ENCODE measurements at regions not wholly inside any gene's neighbourhood (a gene's known extent, or its start where the extent isn't known, plus 50 kb on each side); places are given as distances from the start of the nearest gene placed in this dataset.

DNA sequence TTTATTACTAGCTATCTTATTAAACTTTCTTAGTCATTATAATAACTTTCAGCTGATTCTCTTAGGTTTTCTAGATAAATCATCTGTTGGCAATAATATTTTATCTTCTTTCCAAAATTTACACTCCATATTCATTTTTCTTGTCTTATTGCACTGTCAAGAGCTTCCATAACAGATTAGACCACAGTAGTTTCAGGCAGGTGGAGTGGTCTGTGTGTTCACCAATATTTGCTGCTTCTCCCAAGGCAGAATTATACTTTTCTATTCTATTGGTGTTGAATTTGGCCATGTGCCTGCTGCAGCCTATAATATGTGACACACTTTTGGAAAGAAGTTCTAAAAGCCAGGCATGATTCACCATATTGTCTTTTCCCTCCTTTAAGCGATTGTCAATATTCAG lies 422.8 kb downstream of the GATA3 start:
- no peaks in the 10 kb centered on the region for H3K79me2 ChIP-seq (ENCODE audit: low read length)
- H3K9me3 ChIP-seq (ENCODE audit: low read length) = no peaks in the 10 kb centered on the region
- H4K20me1 ChIP-seq (ENCODE audit: insufficient read depth, low read depth, low read length) = no peaks in the 10 kb centered on the region
- no peak overlapping the region for H3K4me3 ChIP-seq (ENCODE audit: low read length)
- H3K4me2 ChIP-seq (ENCODE audit: low read depth, low read length, poor library complexity, severe bottlenecking) = no peak overlapping the region
- H3K27ac ChIP-seq (ENCODE audit: low read length) = no peak overlapping the region
- H2AFZ ChIP-seq (ENCODE audit: low read length) = no peak overlapping the region
- no peaks in the 10 kb centered on the region for H3K27me3 ChIP-seq (ENCODE audit: low read length)
- no peak overlapping the region for H3K9ac ChIP-seq (ENCODE audit: low read length)
- peaks cover 17% of the 10 kb centered on the region for H3K4me1 ChIP-seq (ENCODE audit: low read length)
- H3K36me3 ChIP-seq (ENCODE audit: insufficient read depth, low read length) = no peaks in the 10 kb centered on the region
- DNase-seq = no peak
- H3K9me2 ChIP-seq (replicated peaks; ENCODE audit: insufficient read depth, low read length) = no peaks in the 10 kb centered on the region

DNA sequence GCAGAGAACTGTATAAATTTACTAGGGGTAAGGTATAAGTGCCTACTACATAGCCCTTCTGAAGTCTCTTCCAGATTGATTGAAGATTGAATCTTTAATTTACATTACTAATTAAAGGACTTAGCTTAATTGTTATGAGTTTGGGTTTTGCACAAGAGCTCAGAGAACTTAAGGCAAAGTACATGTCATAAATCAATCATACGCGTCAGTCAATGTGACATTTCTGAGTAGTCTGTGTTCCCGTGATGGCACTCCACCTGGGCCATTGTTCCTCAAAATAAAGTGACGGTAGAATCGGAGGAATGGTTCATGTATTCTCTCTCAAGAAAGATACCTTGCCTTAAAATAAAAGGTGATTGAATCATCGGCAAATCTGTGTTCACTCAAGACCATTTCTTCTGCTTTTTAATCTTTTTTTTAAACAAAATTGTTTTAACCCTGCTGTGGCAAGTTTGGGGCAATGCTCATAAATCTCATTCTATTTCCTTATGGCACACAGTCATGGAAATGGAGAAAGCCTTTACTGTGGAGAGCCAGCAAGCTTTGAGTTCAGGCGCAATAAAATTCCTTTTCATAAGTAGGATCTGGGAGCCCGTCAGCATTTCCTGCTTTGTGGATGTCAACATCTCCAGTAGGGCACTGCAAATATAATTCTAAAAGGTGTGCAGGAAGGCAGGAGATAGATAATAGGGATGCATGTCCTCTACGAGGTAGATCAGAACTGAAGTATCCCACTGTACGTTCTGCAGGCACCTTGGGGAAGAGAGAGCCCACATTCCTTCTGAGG lies 427.4 kb downstream of the GATA3 start:
- Histone ChIP-seq H3K4me1 (ENCODE audit: low read length) (peaks cover 18% of the 10 kb centered on the region), H3K36me3 (ENCODE audit: insufficient read depth, low read length) (no peaks in the 10 kb centered on the region), H3K9ac (ENCODE audit: low read length) (no peak overlapping the region), H3K27ac (ENCODE audit: low read length) (no peak overlapping the region), H3K9me2 (replicated peaks; ENCODE audit: insufficient read depth, low read length) (no peaks in the 10 kb centered on the region), H3K4me3 (ENCODE audit: low read length) (no peak overlapping the region), H3K4me2 (ENCODE audit: low read depth, low read length, poor library complexity, severe bottlenecking) (peak overlapping the region; percentile 14), H4K20me1 (ENCODE audit: insufficient read depth, low read depth, low read length) (no peaks in the 10 kb centered on the region), H2AFZ (ENCODE audit: low read length) (no peak overlapping the region), H3K79me2 (ENCODE audit: low read length) (no peaks in the 10 kb centered on the region), H3K27me3 (ENCODE audit: low read length) (no peaks in the 10 kb centered on the region), H3K9me3 (ENCODE audit: low read length) (no peaks in the 10 kb centered on the region)
- peak; percentile 68 for DNase-seq

DNA sequence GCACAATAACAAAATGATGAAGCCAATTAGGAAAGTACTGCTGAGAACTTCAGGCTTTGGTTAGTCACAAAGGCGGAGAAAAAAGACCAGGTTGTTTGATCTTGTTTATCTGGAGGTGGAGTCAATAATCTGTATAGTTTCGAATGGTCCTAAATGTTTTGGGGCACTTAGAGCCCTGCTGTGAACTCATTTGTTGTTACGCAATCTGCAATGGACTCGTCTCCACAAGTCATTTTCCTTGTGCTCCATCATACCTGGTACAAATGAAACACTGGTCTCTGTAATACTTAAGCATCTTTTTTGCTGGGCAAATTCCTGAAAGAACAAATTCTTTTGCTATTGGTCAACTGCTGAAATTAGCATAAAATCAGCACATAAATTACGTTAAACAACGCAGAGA lies 430.5 kb downstream of the GATA3 start:
- Histone ChIP-seq H3K9me2 (replicated peaks; ENCODE audit: insufficient read depth, low read length) (no peaks in the 10 kb centered on the region), H3K27me3 (ENCODE audit: low read length) (no peaks in the 10 kb centered on the region), H3K4me3 (ENCODE audit: low read length) (no peak overlapping the region), H2AFZ (ENCODE audit: low read length) (no peak overlapping the region), H3K36me3 (ENCODE audit: insufficient read depth, low read length) (no peaks in the 10 kb centered on the region), H4K20me1 (ENCODE audit: insufficient read depth, low read depth, low read length) (no peaks in the 10 kb centered on the region), H3K4me2 (ENCODE audit: low read depth, low read length, poor library complexity, severe bottlenecking) (no peak overlapping the region), H3K4me1 (ENCODE audit: low read length) (peaks cover 12% of the 10 kb centered on the region), H3K27ac (ENCODE audit: low read length) (no peak overlapping the region), H3K79me2 (ENCODE audit: low read length) (no peaks in the 10 kb centered on the region), H3K9ac (ENCODE audit: low read length) (no peak overlapping the region), H3K9me3 (ENCODE audit: low read length) (no peaks in the 10 kb centered on the region)
- DNase-seq = no peak

DNA sequence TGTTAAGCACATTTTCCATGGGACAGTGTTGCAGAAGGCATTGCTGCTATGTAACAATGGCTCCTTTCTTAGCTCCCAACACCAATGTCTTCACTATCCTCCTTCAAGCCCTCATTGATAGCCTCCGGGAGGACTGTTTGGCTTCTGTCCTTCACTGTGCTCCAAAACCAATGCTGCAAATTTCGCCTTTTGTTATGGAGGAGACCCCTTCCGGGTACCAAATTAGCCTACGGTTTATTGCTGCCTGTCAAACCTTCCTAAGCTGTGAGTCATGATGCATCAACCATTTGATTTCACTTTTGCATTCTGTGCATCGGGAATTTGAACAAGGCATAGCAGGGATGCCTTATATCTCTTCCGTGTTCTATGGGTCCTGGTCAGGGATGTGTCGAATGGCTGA lies 432.9 kb downstream of the GATA3 start:
- Histone ChIP-seq H3K4me2 (ENCODE audit: low read depth, low read length, poor library complexity, severe bottlenecking) (no peak overlapping the region), H2AFZ (ENCODE audit: low read length) (no peak overlapping the region), H3K79me2 (ENCODE audit: low read length) (no peaks in the 10 kb centered on the region), H3K36me3 (ENCODE audit: insufficient read depth, low read length) (no peaks in the 10 kb centered on the region), H3K27me3 (ENCODE audit: low read length) (no peaks in the 10 kb centered on the region), H4K20me1 (ENCODE audit: insufficient read depth, low read depth, low read length) (no peaks in the 10 kb centered on the region), H3K4me1 (ENCODE audit: low read length) (no peaks in the 10 kb centered on the region; the same call in 1 of the 2 replicates), H3K9ac (ENCODE audit: low read length) (no peak overlapping the region), H3K9me3 (ENCODE audit: low read length) (no peaks in the 10 kb centered on the region), H3K9me2 (replicated peaks; ENCODE audit: insufficient read depth, low read length) (no peaks in the 10 kb centered on the region), H3K27ac (ENCODE audit: low read length) (no peak overlapping the region), H3K4me3 (ENCODE audit: low read length) (no peak overlapping the region)
- no peak for DNase-seq

DNA sequence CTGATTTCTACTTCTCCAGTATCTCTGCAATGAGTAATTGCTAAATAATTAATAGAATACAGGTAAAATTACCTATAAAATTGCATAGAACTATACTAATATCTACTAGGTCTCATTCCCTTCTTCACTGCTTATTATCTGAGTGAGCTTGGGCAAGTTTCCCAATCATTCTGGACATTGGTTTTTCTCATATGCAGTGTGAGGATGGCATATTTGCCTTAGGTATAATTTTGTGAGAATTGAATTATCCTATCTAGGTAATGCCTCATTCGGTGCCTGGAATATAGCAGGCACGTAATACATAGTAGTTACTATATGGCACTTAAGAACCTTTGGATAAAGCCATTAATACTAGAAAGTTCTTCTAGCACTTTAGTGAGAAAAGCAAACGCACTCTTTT lies 434.7 kb downstream of the GATA3 start:
- Histone ChIP-seq H2AFZ (ENCODE audit: low read length) (no peak overlapping the region), H3K9ac (ENCODE audit: low read length) (no peak overlapping the region), H3K27me3 (ENCODE audit: low read length) (no peaks in the 10 kb centered on the region), H3K4me2 (ENCODE audit: low read depth, low read length, poor library complexity, severe bottlenecking) (no peak overlapping the region), H3K4me3 (ENCODE audit: low read length) (no peak overlapping the region), H3K27ac (ENCODE audit: low read length) (no peak overlapping the region), H3K9me2 (replicated peaks; ENCODE audit: insufficient read depth, low read length) (no peaks in the 10 kb centered on the region), H3K9me3 (ENCODE audit: low read length) (no peaks in the 10 kb centered on the region), H4K20me1 (ENCODE audit: insufficient read depth, low read depth, low read length) (no peaks in the 10 kb centered on the region), H3K4me1 (ENCODE audit: low read length) (no peaks in the 10 kb centered on the region), H3K79me2 (ENCODE audit: low read length) (no peaks in the 10 kb centered on the region), H3K36me3 (ENCODE audit: insufficient read depth, low read length) (no peaks in the 10 kb centered on the region)
- no peak for DNase-seq

DNA sequence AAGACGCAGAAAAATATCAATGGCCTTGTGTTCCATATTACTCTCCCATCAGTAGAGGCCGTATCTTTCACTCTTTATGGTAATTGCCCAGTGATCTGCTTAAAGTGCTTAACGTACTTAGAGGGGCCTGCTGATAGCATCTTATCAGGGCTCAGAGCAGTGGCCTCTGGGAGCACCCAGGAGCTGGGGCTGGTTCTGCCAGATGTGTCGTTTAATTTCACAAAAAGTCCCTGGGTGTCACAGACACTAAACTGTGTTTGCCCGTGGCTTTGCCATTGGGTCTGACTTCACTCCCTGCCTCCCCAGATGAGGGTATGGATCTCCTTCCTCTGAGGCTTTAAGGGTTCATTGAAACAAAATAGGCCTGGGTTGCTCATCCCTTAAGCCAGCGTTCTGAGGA lies 435.3 kb downstream of the GATA3 start:
- H3K4me1 ChIP-seq (ENCODE audit: low read length) = no peaks in the 10 kb centered on the region
- H3K27me3 ChIP-seq (ENCODE audit: low read length) = no peaks in the 10 kb centered on the region
- no peak overlapping the region for H3K9ac ChIP-seq (ENCODE audit: low read length)
- no peaks in the 10 kb centered on the region for H3K36me3 ChIP-seq (ENCODE audit: insufficient read depth, low read length)
- H3K4me3 ChIP-seq (ENCODE audit: low read length) = no peak overlapping the region
- H2AFZ ChIP-seq (ENCODE audit: low read length) = no peak overlapping the region
- H3K4me2 ChIP-seq (ENCODE audit: low read depth, low read length, poor library complexity, severe bottlenecking) = no peak overlapping the region
- H3K9me2 ChIP-seq (replicated peaks; ENCODE audit: insufficient read depth, low read length) = no peaks in the 10 kb centered on the region
- H3K27ac ChIP-seq (ENCODE audit: low read length) = no peak overlapping the region
- no peaks in the 10 kb centered on the region for H4K20me1 ChIP-seq (ENCODE audit: insufficient read depth, low read depth, low read length)
- no peaks in the 10 kb centered on the region for H3K9me3 ChIP-seq (ENCODE audit: low read length)
- no peak for DNase-seq
- no peaks in the 10 kb centered on the region for H3K79me2 ChIP-seq (ENCODE audit: low read length)

DNA sequence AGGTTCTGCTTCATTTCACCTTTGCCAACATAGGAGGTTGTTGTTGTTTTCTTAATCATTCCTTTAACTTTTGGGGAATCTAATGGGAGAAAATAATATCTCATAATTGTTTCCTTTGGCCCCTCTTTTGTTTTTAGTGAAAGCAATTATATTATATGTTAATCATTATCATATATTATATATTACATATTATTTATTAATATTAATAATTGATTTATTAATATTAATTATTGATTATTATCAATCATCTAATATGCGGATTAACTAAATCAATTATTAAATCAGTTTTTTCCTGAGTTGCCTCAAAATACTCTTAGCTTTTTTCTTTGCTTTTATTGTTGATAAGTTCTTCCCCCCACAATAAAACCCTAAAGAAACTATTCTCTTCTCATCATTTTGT lies 443.8 kb downstream of the GATA3 start:
- H3K9me3 ChIP-seq (ENCODE audit: low read length) = no peaks in the 10 kb centered on the region
- H2AFZ ChIP-seq (ENCODE audit: low read length) = no peak overlapping the region
- H3K9me2 ChIP-seq (replicated peaks; ENCODE audit: insufficient read depth, low read length) = no peaks in the 10 kb centered on the region
- H3K27me3 ChIP-seq (ENCODE audit: low read length) = no peaks in the 10 kb centered on the region
- no peak overlapping the region for H3K4me2 ChIP-seq (ENCODE audit: low read depth, low read length, poor library complexity, severe bottlenecking)
- no peak for DNase-seq
- no peaks in the 10 kb centered on the region for H3K4me1 ChIP-seq (ENCODE audit: low read length)
- H3K4me3 ChIP-seq (ENCODE audit: low read length) = no peak overlapping the region
- no peaks in the 10 kb centered on the region for H3K79me2 ChIP-seq (ENCODE audit: low read length)
- H3K27ac ChIP-seq (ENCODE audit: low read length) = no peak overlapping the region
- no peak overlapping the region for H3K9ac ChIP-seq (ENCODE audit: low read length)
- no peaks in the 10 kb centered on the region for H4K20me1 ChIP-seq (ENCODE audit: insufficient read depth, low read depth, low read length)
- H3K36me3 ChIP-seq (ENCODE audit: insufficient read depth, low read length) = no peaks in the 10 kb centered on the region

DNA sequence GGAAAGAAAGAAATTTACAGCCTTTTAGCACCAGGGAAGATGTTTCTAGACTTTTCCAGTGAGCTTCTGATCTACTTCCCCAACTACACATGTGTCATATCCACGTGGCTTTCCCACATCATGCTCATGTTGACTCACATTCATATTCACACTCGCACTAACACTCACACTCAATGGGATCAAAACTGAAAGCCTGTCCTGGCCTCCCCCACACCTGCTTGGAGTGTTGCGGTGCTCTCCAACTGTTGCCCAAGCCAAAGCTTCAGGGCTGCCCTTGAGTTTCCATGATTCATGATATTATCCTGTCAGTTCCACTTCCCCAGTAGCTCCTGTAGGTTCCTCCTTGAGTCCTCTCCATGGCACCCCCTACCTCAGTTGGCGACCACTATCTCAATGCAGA lies 444.4 kb downstream of the GATA3 start:
- H3K36me3 ChIP-seq (ENCODE audit: insufficient read depth, low read length) = no peaks in the 10 kb centered on the region
- no peaks in the 10 kb centered on the region for H3K4me1 ChIP-seq (ENCODE audit: low read length)
- H3K9me3 ChIP-seq (ENCODE audit: low read length) = no peaks in the 10 kb centered on the region
- no peak for DNase-seq
- H3K27me3 ChIP-seq (ENCODE audit: low read length) = no peaks in the 10 kb centered on the region
- H3K4me3 ChIP-seq (ENCODE audit: low read length) = no peak overlapping the region
- H2AFZ ChIP-seq (ENCODE audit: low read length) = no peak overlapping the region
- H4K20me1 ChIP-seq (ENCODE audit: insufficient read depth, low read depth, low read length) = no peaks in the 10 kb centered on the region
- no peak overlapping the region for H3K4me2 ChIP-seq (ENCODE audit: low read depth, low read length, poor library complexity, severe bottlenecking)
- H3K27ac ChIP-seq (ENCODE audit: low read length) = no peak overlapping the region
- H3K79me2 ChIP-seq (ENCODE audit: low read length) = no peaks in the 10 kb centered on the region
- no peaks in the 10 kb centered on the region for H3K9me2 ChIP-seq (replicated peaks; ENCODE audit: insufficient read depth, low read length)
- H3K9ac ChIP-seq (ENCODE audit: low read length) = no peak overlapping the region

All from Karpas-422 (cell line).